Stimulated activated CD4-positive, alpha-beta T cell treated with anti-CD3 and anti-CD28 coated beads, Interleukin-1b, Interleukin-23, amount 100 ng/mL, for 24 hours (primary cell): ENCODE measurements at regions not wholly inside any gene's neighbourhood (a gene's known extent, or its start where the extent isn't known, plus 50 kb on each side); places are given as distances from the start of the nearest gene placed in this dataset.

ENCODE experiments used
- DNase-seq, 4 experiments: peaks; one replicate each; pipeline ENCODE4 v3.0.0-alpha.2; 2020; ENCODE audit warnings: low read depth in 4 of 4, low spot score in 1 of 4

- DNase-seq: no peak
Observed at GRCh38 chr7:85456254-85456653, 269.4 kb upstream of the SEMA3D start.

DNA sequence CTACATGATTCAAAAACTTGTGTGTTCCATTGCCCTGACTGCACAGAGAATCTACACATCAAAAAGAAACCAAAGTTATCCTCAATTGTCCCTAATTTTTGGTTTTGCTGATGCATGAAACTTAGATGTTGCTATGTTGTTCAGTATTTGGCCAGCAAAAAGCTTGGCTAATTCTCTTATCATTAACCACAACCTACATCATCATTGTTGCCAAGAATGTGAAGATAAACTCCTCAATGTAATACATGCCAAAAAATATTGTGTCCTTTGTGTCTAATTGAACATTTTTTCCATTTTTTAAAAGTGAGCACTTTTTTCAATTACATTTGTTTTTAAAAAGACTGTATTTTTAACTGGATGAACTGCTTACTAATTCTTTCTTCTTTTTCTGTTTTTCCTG, 268.0 kb upstream of the SEMA3D start:
- DNase-seq: no peak

DNA sequence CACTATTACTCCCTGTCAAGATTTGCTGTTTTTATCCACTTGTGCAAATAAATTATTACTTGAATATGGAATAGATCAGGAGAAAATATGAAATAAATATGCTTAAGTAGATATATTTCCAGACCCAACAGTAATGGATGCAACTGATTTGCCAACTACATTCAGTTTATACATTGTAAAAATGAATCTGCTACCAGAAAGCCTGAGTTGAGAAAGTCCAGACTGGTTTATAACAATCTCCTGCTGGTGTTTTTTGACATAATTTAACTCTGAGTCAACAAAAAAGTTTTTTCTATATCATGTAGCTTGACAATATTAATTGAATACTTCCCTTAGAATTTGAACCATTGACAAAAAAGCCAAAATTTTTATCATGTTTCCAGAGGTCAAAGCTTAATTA, 265.8 kb upstream of the SEMA3D start:
- no peak for DNase-seq

DNA sequence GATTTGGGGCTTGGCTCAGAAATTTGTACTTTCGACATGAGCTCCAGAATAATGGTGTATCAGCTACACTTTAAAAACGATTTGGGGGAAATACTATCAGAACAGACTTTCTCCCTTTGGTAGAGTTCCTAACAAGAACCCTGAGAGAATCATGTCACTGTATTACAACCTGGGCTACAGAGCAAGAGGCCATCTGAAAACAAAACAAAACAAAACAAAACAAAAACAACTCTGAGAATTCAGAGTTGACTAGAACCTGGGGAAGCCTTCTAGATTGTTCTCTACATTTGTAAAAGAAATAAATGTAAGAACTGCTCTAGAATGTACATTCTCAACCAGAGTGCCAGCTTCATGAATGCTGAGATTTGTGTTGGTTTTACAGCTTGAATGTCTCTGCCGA, 262.6 kb upstream of the SEMA3D start:
- DNase-seq: no peak

- no peak for DNase-seq
Observed at GRCh38 chr7:85447004-85447403, 260.1 kb upstream of the SEMA3D start.

DNA sequence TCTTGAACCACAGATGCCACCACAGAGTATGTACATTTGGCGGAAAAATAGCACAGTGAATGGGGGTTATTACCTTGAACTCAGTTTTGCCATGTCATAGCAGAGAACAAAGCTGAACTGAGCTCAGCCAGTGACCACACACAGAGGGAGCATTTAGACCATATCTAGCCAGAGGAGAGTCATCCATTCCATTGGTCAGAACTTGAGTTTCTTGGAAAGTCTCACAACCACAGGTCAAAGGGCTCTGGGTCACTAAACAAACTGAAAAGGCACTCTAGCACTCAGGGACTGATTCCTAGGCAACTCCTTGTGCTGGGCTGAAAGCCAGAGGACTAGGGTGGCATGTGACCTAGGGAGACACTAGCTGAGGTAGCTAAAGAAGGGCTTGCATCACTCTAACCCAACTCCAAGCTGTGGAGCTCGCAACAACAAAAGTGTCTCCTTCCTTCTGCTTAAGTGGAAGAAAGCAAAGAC, 239.7 kb upstream of the SEMA3D start:
- DNase-seq: no peak

- DNase-seq: no peak
Observed at GRCh38 chr7:85424298-85424697, 237.4 kb upstream of the SEMA3D start.

DNA sequence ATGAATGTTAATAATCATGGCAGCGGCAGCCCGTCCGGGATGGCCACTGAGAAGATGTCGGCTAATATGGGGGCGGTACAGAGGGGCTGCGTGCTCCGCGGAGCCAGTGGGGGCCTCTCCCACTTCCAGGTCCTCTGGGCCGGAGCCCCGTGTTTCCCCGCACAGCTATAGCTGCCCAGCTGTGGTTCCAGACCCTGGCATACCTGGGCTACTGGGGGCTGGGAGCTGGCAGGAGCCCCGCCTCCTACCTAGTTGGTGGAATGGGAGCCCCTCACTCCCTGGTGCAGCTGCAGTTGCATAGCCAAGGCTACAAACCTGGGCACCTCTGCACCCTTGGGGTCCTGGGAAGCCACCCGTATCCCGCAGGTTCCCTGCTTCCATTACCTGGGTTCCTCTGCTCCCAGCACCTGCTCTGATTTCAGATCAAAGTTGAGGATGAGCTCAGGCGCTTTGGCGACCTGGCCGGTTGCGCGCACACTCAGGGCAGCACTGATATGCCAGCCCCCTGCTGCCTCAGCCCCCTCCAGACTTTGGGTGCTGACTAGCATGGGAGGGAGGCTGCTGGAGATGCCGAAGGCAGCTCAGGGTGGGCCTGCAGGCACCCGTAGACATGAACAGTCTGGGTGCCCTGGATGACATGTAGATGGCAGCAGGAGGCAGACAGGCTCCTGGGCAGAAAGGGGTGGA, 236.5 kb upstream of the SEMA3D start:
- no peak for DNase-seq

GRCh38 chr7:85415743-85416142, 228.9 kb upstream of the SEMA3D start:
- no peak for DNase-seq

DNA sequence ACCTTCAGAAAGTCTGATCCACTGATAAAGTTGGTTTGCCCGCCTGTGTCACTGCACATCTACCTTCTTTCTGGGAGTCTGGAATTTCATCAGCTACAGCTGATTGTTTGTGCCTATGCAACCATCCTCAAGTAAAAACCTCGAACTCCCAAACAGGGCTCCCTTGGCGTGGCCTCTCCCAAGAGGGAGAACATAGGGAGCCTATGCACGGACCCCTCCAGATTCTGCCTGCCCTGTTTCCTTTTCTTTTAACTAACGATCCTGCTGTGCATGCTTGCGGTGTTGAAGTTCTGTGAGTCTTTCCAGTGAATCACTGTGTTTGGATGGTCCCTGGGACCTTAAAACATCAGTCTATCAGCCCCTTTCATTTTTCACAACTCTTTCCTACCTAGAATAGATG, 226.9 kb upstream of the SEMA3D start:
- no peak for DNase-seq

DNA sequence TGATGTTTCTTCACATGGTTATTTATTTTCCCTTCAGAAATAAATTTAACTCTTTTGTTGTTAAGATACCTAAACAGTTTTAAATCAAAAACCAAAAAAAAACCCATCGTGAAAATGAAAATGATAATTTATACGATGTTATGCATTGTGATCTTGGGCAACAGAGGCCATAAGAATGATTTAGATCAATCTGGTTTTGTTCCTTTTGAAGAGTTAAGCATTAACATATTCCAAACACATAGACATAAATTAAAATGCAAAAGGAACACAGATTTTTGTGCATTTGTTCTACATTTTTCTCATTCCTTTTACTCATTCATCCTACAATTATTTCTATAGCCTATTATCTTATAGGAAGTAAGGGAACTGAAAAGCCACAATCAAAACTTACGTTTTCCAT, 226.1 kb upstream of the SEMA3D start:
- no peak for DNase-seq

- DNase-seq: no peak
Observed at GRCh38 chr7:85407391-85407790, 220.5 kb upstream of the SEMA3D start.

DNA sequence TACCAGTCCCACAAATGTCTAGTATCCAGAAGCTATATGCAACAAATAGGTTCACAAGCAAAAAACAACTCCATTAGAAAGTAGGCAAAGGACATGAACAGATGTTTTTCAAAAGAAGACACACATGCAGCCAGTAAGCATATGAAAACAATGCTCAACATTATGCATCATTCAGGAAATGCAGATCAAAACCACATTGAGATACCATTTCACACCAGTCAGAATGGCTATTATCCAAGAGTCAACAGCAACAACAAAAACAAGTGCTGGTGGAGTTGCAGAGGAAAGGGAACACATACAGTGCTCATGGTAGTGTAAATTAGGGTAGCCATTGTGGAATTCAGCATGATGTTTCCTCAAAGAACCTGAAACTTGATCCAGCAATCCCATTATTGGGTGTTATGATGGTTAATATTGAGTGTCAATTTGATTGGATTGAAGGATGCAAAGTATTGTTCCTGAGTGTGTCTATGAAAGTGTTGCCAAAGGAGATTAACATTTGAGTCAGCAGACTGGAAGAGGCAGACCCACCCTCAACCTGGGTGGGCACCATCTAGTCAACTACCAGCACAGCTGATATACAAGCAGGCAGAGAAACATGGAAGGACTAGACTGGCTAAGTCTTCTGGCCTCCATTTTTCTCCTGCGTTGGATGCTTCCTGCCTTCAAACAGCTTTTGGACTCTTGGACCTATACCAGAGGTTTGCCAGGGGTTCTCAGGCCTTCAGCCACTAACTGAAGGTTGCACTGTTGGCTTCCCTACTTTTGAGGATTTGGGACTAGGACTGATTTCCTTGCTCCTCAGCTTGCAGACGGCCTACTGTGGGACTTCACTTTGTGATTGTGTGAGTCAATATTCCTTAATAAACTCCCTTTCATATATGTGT, 218.4 kb upstream of the SEMA3D start:
- DNase-seq: no peak

- DNase-seq: no peak
Observed at GRCh38 chr7:85396676-85397075, 209.8 kb upstream of the SEMA3D start.

DNA sequence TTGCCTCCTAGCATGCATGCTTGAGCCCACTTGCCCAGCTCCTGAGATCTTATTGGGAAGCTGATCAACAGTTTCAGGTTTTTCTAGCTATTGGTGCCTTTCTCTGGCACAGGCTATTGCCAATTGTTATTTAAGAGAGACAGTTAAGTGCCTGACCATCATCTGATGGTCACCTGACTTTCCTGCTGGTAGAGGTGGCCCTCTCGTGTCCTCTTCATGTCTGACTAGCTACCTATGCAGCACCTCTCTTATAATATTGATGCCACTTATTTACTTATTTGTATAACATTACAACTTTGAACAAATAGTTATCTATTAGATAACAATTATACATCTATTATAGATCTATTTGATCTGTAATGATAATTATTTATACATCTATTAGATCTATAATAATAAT, 205.9 kb upstream of the SEMA3D start:
- DNase-seq: no peak

DNA sequence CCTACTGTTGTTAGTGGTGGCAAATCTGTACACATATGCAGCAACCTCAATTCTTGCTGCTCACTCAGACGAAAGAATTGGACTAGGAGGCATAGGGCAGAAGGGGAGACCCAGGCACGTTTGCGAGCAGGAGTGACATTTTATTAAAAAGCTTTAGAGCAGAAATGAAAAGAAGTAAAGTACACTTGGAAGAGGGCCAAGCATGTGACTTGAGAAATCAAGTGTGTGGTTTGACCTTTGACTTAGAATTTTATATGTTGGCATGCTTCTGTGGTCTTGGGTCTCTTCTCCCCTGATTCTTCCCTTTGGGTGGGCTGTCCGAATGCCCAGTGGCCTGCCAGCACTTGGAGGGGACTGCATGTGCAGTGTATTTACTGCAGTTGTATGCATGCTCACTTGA, 205.5 kb upstream of the SEMA3D start:
- DNase-seq: no peak

DNA sequence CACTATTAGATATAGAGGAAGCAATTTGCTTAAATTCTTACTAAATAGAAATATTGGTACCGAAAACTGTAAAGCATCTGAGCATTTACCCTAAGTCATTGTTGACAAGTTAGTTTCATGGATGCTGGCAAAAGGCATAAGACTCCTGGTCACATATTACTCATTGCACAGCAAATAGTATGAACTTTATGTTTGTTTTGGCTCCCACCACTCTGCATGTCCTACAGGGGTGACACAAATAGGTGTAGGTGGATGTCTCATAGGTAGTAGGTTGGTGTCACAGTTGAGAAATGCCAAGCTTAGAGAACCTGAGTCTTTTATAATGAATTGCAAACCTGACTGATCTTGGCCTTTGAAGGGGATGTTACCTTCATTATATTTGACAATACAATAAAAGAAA, 199.6 kb upstream of the SEMA3D start:
- DNase-seq: no peak

DNA sequence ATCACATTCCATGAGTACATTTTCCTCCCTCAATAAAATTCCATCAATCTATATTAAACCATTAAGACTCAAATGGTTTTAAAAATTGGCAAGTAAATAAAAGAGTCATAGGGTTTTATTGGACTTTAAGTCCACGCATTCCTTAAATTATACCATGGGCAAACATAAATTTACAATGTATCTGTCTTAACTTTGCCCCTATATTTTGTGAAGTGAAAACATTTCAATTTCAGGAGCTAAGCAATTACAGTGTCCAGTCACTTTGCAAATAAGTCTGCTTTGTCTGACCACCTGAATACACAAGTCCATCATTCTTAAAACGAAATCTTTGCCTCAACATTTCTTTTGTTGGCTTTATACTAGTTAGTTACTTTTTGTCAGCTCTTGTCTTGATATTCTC, 197.5 kb upstream of the SEMA3D start:
- DNase-seq: no peak

DNA sequence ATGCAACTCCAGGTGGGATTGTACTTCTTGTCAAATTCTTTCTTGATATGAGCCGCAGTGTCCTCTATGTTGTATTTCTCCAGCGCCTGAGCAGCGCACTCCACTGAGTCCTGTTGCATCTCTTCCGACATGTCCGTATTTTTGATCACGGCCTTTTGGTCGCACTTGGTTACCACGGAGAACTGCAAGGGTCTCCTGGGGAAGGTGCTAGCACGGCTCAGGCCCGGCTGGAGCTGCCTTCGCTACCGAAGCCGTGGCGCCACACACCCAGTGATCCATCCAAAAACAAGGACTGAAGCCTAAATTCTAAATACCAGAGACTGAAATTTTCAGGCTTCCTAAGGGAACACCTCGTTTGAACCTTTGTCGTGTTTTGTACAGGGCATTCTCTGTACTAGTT, 194.4 kb upstream of the SEMA3D start:
- no peak for DNase-seq

- no peak for DNase-seq
Observed at GRCh38 chr7:85376589-85376988, 189.7 kb upstream of the SEMA3D start.

DNA sequence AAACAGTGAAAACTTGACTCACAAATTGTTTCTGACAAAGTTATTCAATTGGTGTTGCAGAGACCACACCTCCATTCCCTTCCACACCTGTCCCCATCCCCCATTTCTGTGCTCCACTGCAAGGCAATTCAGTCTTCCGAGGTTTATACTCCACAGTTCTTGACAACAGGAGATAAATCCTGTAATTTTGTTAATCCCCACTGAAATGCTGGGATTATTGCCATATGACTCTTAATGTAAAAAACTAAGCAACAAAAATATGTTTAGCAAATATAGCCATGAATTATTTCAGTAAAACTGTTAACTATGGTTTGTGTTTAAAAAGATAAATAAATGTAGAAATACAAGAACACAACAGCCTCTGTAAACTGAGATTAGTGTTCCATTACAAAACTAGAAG, 170.1 kb upstream of the SEMA3D start:
- no peak for DNase-seq

DNA sequence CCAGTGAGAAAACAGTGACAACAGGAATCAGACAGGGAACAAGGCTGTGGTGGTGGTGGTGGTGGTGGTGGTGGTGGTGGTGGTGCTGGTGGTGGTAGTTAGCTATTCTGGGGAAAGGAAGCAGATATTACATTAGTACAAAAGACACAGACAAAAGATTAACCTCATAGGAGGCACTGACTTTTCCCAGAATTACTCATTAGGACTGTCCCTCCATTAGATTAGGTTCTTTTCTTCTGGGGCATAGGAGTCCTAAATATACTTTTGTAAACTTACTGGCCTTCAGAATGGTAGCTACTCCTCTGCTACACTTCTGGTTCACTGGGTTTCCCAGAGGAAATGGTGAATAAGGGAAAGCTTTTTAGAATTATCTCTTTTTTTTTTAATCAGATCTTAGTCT, 156.6 kb upstream of the SEMA3D start:
- no peak for DNase-seq

DNA sequence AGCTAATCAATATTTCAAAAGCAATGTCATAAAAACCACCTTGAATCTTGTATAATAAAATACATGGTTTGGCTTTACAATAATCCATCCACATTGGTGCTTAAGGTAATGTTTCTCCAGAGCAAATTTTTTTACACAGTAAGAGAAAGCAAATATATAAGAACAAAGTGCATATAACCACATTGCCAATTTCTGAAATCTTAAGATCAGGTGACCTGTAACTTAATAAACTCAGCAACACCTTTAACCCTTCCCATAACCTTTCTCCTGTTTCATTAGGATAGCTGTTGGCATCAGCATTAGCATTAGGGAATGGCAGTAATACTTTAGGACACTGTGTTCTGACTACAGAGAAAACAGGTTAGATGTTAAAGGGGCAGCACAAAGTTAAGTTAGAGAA, 155.9 kb upstream of the SEMA3D start:
- no peak for DNase-seq
